A549 (cell line): ENCODE measurements at regions not wholly inside any gene's neighbourhood (a gene's known extent, or its start where the extent isn't known, plus 50 kb on each side); places are given as distances from the start of the nearest gene placed in this dataset.

Experiments
- ATAC-seq, 2 experiments: fragments of 200-7000 bp in 1 of 2; fragments of >200 bp in 1 of 2; cut with Nextera tagmentation in 1 of 2; cut with Tn5 transposase in 1 of 2; 3 replicates each; pipeline versions ENCODE4 v1.8.0 to v1.9.1; 2018 to 2020; ENCODE audit warnings: mild to moderate bottlenecking in 1 of 2, moderate library complexity in 1 of 2
- CTCF ChIA-PET: fragments of 300-600 bp; sonication (Branson Sonifier 250); formaldehyde crosslinking; extraction: SDS; loops from one replicate; lab custom pipeline; 2021; ENCODE audit warnings: antibody characterized with exemption, inconsistent platforms; lab: Yijun Ruan, JAX
- POLR2A ChIA-PET: fragments of 350-600 bp; formaldehyde crosslinking; extraction: SDS; loops from one replicate; lab custom pipeline; 2021; ENCODE audit warnings: antibody characterized with exemption, inconsistent platforms; lab: Yijun Ruan, JAX
- DNase-seq, 2 experiments: peaks; one replicate each; pipeline versions ENCODE4 v3.0.0 to v3.0.0-alpha.2; 2011 to 2016; ENCODE audit warnings: low read depth in 1 of 2, low spot score in 1 of 2
- FAIRE-seq: peaks from 2 replicates; lab custom pipeline; 2011; peaks lifted over from hg19 to GRCh38; lab: Jason Lieb, UNC
- H3K27ac ChIP-seq, 2 experiments: fragments of >200 bp; sonication (Bioruptor Twin); formaldehyde crosslinking; 3 replicates each; pipeline ENCODE4 v1.5.1; 2016 to 2017
- H3K4me1 ChIP-seq: fragments of >200 bp; sonication (Bioruptor Twin); formaldehyde crosslinking; 3 replicates; pipeline ENCODE4 v1.6.1; 2016
- H3K4me2 ChIP-seq: fragments of >200 bp; sonication (Bioruptor Twin); formaldehyde crosslinking; 3 replicates; pipeline ENCODE4 v1.6.1; 2016
- H3K4me3 ChIP-seq: fragments of >200 bp; sonication (Bioruptor Twin); formaldehyde crosslinking; 3 replicates; pipeline ENCODE4 v1.5.1; 2016
- H3K9me3 ChIP-seq: fragments of >200 bp; sonication (Bioruptor Twin); formaldehyde crosslinking; 3 replicates; pipeline ENCODE4 v1.6.1; 2016
- CBX2 ChIP-seq: fragments of 200-600 bp; sonication (generic); IDR thresholded peaks from 2 replicates; pipeline ENCODE4 v1.6.1; 2016; ENCODE audit warnings: low read depth, mild to moderate bottlenecking, borderline replicate concordance
- CEBPB ChIP-seq, 2 experiments: fragments of >200 bp in 1 of 2; sonication (Bioruptor Twin) in 1 of 2; formaldehyde crosslinking in 1 of 2; IDR thresholded peaks; 2 replicates each; pipeline ENCODE4 v1.6.1; 2012 to 2016
- CHD2 ChIP-seq: fragments of 150-350 bp; IDR thresholded peaks from 2 replicates; pipeline ENCODE4 v1.6.1; 2014; ENCODE audit warnings: low read length; ENCODE audit not compliant: partially characterized antibody
- CHD4 ChIP-seq: fragments of 200-600 bp; sonication (generic); IDR thresholded peaks from 2 replicates; pipeline ENCODE4 v1.6.1; 2016; ENCODE audit warnings: antibody characterized with exemption, mild to moderate bottlenecking, borderline replicate concordance
- EHF ChIP-seq: fragments of 250-450 bp; sonication (Bioruptor Pico); IDR thresholded peaks from 2 replicates; pipeline ENCODE4 v1.5.0; 2020; ENCODE audit warnings: mild to moderate bottlenecking
- EP300 ChIP-seq, 2 experiments: fragments of >200 bp; sonication (Bioruptor Twin); formaldehyde crosslinking; IDR thresholded peaks; 2 replicates in 1 of 2; 3 replicates in 1 of 2; pipeline ENCODE4 v1.6.1; 2016 to 2017
- FOSL2 ChIP-seq, 2 experiments: fragments of 450-650 bp in 1 of 2; fragments of >200 bp in 1 of 2; sonication (Bioruptor Twin) in 1 of 2; formaldehyde crosslinking; IDR thresholded peaks; 2 replicates each; pipeline versions ENCODE4 v1.5.0 to v1.6.1; 2016 to 2020; ENCODE audit warnings: mild to moderate bottlenecking in 1 of 2, moderate library complexity in 1 of 2
- HDAC2 ChIP-seq: fragments of 200-600 bp; sonication (generic); IDR thresholded peaks from 2 replicates; pipeline ENCODE4 v1.6.1; 2016
- HOXA7 ChIP-seq: fragments of 250-450 bp; sonication (Bioruptor Pico); IDR thresholded peaks from 2 replicates; pipeline ENCODE4 v1.5.0; 2020; ENCODE audit warnings: mild to moderate bottlenecking, moderate library complexity
- HOXB5 ChIP-seq: fragments of 250-450 bp; sonication (Bioruptor Pico); IDR thresholded peaks from 2 replicates; pipeline ENCODE4 v1.5.0; 2020; ENCODE audit warnings: mild to moderate bottlenecking, moderate library complexity
- JUNB ChIP-seq: fragments of >200 bp; sonication (Bioruptor Twin); formaldehyde crosslinking; IDR thresholded peaks from 2 replicates; pipeline ENCODE4 v1.6.1; 2016
- KDM1A ChIP-seq: fragments of 200-600 bp; sonication (generic); IDR thresholded peaks from 2 replicates; pipeline ENCODE4 v1.6.1; 2016; ENCODE audit warnings: low read depth, mild to moderate bottlenecking
- MYC ChIP-seq: IDR thresholded peaks from 2 replicates; pipeline ENCODE4 v1.6.1; 2012; ENCODE audit warnings: mild to moderate bottlenecking, inconsistent platforms, low read length, improper control_type of control experiment, borderline replicate concordance
- NPAS2 ChIP-seq: fragments of 250-450 bp; sonication (Bioruptor Pico); IDR thresholded peaks from 2 replicates; pipeline ENCODE4 v1.8.0; 2022; ENCODE audit warnings: mild to moderate bottlenecking, moderate library complexity, borderline replicate concordance
- NR3C1 ChIP-seq: fragments of >200 bp; sonication (Bioruptor Twin); formaldehyde crosslinking; IDR thresholded peaks from 3 replicates; pipeline ENCODE4 v1.6.1; 2017
- PHF8 ChIP-seq: fragments of 200-600 bp; sonication (generic); IDR thresholded peaks from 2 replicates; pipeline ENCODE4 v1.6.1; 2016; ENCODE audit warnings: low read depth, mild to moderate bottlenecking, antibody characterized with exemption, moderate library complexity, borderline replicate concordance
- RARB ChIP-seq: fragments of 250-450 bp; sonication (Bioruptor Pico); IDR thresholded peaks from 2 replicates; pipeline ENCODE4 v1.8.0; 2021; ENCODE audit warnings: mild to moderate bottlenecking, moderate library complexity
- RFX5 ChIP-seq: fragments of 450-650 bp; IDR thresholded peaks from 2 replicates; pipeline ENCODE4 v1.7.1; 2014; ENCODE audit warnings: antibody characterized with exemption, mild to moderate bottlenecking, moderate library complexity
- SREBF2 ChIP-seq: fragments of 450-650 bp; IDR thresholded peaks from 2 replicates; pipeline ENCODE4 v1.6.1; 2014; ENCODE audit warnings: mild to moderate bottlenecking, moderate library complexity
- ZC3H11A ChIP-seq: fragments of 450-650 bp; IDR thresholded peaks from 2 replicates; pipeline ENCODE4 v1.6.1; 2014; ENCODE audit warnings: antibody characterized with exemption, mild to moderate bottlenecking
- ZSCAN20 ChIP-seq: fragments of 250-450 bp; sonication (Bioruptor Pico); IDR thresholded peaks from 2 replicates; pipeline ENCODE4 v1.8.0; 2022; ENCODE audit warnings: mild to moderate bottlenecking, moderate library complexity
- WGBS: methylation state at CpG from one replicate; pipeline ENCODE4 v1.1.6; 2017; ENCODE audit errors: missing lambda C conversion rate; 5-methylcytosine and 5-hydroxymethylcytosine counted together
- TF ChIP-seq, protein P1 (sequence below): fragments of >200 bp; sonication (Bioruptor Twin); formaldehyde crosslinking; IDR thresholded peaks from 2 replicates; pipeline ENCODE4 v1.6.1; 2016
- TF ChIP-seq, protein P2 (sequence below): fragments of 250-450 bp; sonication (Bioruptor Pico); IDR thresholded peaks from 2 replicates; pipeline ENCODE4 v1.5.0; 2021; ENCODE audit warnings: mild to moderate bottlenecking, moderate library complexity, borderline replicate concordance

DNA sequence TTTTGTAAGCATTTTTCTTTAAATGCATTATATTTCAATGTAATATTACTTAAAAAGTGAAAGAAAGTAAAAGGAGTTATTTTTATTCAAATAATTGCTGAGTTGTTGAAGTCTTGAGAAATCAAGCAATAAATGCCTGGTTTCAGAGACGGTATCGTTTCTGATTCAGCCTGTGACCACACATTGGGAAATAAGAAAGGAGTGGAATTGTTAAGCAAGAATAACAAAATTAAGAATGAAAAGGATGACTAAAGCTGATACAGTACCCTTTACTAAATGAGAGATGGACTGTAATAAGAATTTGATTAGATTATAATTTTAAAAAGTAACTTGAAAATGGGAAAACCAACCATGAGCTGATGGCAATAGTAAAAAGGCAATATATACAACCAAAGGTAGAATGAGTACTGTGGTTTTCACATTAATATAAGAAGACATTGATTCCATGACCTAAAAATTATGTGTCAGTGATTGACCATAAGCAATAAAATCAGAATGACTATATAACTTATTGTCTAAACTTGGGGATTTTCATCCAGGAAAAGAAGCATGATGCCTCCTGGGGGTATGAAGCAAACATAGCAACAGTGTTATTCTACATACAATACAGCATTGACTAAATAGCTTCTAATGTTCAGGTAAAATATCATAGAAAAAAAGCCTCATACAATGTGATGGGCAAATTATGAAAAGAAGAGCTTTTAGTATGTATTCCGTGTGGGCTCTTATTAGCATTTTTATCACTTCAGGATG lies 101.9 kb upstream of the PRDM9 start:
- TF ChIP-seq JUNB (no peak), EP300 (IDR thresholded peaks at IDR 0.05) (no peak), ZC3H11A (no peak), ZSCAN20 (no peak), HDAC2 (no peak), CHD2 (no peak), RARB (CRISPR knock-in tag) (no peak), NR3C1 (no peak), CHD4 (no peak), HOXB5 (CRISPR knock-in tag) (no peak), CBX2 (no peak), MYC (no peak), PHF8 (no peak), CEBPB (IDR thresholded peaks at IDR 0.05) (no peak), HOXA7 (no peak)
- TF ChIP-seq, protein P1, sequence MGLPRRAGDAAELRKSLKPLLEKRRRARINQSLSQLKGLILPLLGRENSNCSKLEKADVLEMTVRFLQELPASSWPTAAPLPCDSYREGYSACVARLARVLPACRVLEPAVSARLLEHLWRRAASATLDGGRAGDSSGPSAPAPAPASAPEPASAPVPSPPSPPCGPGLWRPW = no peak
- TF ChIP-seq, protein P2, sequence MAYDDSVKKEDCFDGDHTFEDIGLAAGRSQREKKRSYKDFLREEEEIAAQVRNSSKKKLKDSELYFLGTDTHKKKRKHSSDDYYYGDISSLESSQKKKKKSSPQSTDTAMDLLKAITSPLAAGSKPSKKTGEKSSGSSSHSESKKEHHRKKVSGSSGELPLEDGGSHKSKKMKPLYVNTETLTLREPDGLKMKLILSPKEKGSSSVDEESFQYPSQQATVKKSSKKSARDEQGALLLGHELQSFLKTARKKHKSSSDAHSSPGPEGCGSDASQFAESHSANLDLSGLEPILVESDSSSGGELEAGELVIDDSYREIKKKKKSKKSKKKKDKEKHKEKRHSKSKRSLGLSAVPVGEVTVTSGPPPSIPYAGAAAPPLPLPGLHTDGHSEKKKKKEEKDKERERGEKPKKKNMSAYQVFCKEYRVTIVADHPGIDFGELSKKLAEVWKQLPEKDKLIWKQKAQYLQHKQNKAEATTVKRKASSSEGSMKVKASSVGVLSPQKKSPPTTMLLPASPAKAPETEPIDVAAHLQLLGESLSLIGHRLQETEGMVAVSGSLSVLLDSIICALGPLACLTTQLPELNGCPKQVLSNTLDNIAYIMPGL = no peak
- H3K27ac ChIP-seq = no peak overlapping the region
- FAIRE-seq (no peak), DNase-seq (no peak), ATAC-seq (no peak)
- POLR2A ChIA-PET = no interaction called here
- WGBS = 40% methylated on average over 3 of the region's 3 CpGs
- CTCF ChIA-PET = no interaction called here
- no peaks in the 10 kb centered on the region for H3K4me1 ChIP-seq
- no peaks in the 10 kb centered on the region for H3K9me3 ChIP-seq
- H3K4me2 ChIP-seq = no peak overlapping the region
- H3K4me3 ChIP-seq = no peak overlapping the region

DNA sequence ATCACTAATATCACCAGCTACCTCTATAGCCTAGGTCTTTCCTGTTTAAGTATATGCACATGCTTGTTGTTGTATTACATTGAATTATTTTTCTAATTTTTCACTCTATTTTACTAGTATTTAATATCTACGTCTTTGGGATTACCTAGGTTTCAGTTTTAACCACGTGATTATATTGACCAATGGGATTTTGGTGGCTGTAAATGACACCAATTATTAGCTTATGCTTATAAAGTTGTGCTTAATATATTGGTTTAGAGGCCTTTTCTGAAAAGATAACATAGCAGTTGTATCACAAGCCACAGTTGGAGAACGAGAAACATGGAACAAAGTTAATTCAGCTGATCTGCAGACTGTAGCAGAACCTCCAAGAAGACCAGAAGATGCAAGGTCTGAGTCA lies 104.8 kb upstream of the PRDM9 start:
- POLR2A ChIA-PET = interaction anchor here (0.5 kb wide), 1 partner anchor 118 kb away, joined by 3 read pairs; no protein-coding TSS in a partner anchor
- H3K4me1 ChIP-seq = no peaks in the 10 kb centered on the region
- H3K27ac ChIP-seq = no peak overlapping the region
- WGBS = 11% methylated on average over 3 of the region's 3 CpGs
- no peaks in the 10 kb centered on the region for H3K9me3 ChIP-seq
- TF ChIP-seq NPAS2 (CRISPR knock-in tag) (no peak), KDM1A (no peak), HOXB5 (CRISPR knock-in tag) (no peak), SREBF2 (no peak), FOSL2 (IDR thresholded peaks at IDR 0.05) (no peak), FOSL2 (CRISPR knock-in tag; IDR thresholded peaks at IDR 0.05) (no peak), RFX5 (no peak), EHF (CRISPR knock-in tag) (no peak), CEBPB (IDR thresholded peaks at IDR 0.05) (no peak), CBX2 (no peak)
- TF ChIP-seq, protein P2 = no peak
- ATAC-seq (no peak), FAIRE-seq (no peak), DNase-seq (no peak)
- CTCF ChIA-PET = no interaction called here
- H3K4me2 ChIP-seq = no peak overlapping the region
- no peak overlapping the region for H3K4me3 ChIP-seq
